Islet precursor cell (in vitro differentiated cells): ENCODE measurements at regions not wholly inside any gene's neighbourhood (a gene's known extent, or its start where the extent isn't known, plus 50 kb on each side); places are given as distances from the start of the nearest gene placed in this dataset.
A peak's percentile ranks its signal among the peaks of the same experiment; 100 is the strongest.
"Not testable (repeated sequence)": the region's sequence is repeated elsewhere in the genome, so short reads cannot be mapped to it uniquely, and the experiment has no call there.

ENCODE experiments used
- DNase-seq: peaks from one replicate; pipeline ENCODE4 v3.0.0-alpha.2; 2018

DNA sequence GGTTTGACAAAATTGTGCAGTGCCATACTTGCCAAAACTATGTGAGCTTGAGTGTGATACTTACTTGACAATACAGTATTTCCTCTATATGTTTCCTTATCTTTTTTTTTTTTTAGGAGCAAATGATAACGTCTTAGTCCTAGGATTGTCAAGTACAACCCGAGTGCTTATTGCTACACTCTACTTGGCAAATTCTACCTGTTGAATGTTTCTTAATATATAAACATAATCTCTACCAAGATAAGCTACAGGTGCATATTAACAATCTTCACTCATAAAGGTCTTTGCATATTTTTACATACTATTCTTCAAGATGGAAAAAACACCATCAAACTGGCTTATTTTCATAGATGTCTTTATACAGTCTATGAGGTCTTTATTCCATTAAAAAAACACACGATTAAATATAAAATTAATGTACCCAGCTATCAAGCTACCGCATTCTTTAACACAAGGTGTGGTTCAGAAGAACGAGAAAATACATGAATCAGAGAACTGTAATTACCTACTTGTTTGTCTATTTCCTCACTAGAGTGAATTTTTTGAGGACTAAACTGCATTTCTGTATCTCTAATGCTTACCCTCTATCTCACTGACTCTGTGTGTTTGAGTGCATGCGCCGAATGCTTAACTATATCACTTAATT is 76.1 kb upstream of the PDSS1 start:
- no peak for DNase-seq

DNA sequence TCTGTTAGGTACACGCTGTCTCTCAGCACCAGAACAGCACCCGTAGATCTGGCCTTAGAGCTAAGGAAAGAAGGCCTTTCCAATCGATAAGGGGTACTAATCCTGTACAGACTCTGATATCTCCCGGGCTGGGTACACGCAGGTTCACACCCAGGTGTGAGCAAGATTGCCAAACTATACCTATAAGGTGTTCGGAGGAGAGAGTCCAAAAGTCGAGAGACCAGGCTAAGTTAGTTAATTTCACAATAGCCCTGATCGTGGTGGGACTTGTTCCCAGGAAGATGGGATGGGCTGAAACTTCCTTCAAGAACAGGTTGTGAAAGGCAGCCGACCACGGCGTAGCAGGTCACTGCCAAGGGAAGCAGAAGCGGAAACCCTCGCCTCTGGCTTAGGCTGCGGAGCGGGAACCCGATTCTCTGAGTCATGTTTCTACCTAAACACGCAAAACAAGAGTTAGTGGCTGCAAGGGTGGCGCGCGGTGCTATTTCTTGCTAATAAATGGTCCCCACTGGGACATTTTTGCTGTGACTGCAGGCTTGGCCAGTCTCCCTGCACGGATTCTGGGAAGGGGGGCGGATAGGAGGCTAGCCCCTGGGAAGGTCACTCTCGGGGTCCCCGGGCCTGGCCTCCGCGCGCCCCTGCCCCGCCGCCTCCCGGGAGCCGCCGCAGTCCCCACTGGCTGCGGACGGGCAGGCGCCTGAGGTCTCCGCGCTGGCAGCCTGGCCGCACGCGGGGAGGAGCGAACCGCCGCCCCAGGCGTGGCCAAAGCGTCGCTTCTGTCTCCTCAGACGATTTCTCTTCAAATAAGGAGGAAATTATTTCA is 75.4 kb upstream of the PDSS1 start:
- DNase-seq, result peak; percentile 78

DNA sequence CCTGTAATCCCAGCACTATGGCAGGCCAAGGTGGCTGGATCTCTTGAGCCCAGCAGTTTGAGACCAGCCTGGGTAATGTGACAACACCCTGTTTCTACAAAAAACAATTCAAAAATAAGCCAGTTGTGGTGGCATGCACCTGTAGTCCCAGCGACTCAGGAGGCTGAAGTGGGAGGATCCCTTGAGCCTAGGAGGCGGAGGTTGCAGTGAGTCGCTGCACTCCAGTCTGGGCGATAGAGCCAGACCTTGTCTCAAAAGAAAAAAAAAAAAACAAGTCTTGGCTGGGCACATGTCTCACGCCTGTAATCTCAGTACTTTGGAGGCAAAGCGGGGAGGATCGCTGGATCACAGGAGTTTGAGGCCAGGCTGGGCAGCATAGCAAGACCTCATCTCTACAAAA is 74.6 kb upstream of the PDSS1 start:
- no peak for DNase-seq

DNA sequence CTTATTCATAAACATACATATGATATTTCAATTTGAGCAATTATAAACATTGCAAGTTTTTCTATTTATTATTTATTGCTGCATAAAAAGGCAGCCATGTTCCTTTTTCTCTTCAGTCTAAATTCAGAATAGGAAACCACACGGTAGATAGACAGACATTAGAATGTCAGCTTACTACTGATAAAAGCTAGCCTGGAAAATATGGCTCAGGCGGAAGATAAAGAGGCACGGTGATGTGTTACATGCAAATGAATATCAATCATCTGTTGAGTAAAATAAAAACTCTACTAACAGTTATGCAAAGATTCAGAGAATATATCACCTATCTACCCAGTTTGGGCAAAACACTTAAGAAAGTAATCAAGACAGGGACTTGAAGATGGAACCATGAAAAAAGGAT is 73.5 kb upstream of the PDSS1 start:
- DNase-seq, result no peak

DNA sequence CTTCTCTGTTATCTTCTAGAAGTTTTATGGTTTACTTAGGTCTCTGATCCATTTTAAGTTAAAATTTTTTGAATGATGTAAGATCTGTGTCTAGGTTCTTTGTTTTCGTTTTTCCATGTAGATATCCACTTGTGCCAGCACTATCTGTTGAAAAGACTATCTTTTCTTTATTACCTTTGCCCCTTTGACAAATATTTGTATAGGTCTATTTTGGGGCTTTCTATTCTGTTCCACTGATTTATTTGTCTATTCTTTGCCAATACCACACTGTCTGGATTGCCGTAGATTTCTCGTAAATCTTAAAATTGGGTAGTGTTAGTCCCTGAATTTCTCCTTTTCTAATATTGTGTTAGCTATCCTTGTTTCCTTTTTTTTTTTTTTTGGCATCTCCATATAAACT is 71.4 kb upstream of the PDSS1 start:
- DNase-seq, result no peak

DNA sequence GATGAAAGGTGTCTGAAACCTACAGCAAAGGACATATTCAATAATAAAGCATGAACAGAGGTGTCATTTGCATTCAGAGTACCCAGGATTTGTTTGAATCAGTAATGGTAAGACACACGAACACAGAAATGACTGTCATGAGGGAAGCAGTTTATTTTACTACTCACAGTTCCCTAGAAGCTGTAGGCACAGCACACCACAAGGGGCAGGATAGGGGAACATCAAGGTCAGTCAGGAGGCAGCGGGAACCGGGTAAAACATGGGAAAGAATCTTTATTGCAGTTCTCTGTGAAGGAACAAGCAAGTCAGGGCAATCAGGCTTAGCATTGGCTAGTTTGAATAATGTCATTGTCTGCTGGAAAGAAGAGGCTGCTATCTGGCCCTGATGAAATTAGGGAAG is 70.2 kb upstream of the PDSS1 start:
- DNase-seq, result peak; percentile 75

DNA sequence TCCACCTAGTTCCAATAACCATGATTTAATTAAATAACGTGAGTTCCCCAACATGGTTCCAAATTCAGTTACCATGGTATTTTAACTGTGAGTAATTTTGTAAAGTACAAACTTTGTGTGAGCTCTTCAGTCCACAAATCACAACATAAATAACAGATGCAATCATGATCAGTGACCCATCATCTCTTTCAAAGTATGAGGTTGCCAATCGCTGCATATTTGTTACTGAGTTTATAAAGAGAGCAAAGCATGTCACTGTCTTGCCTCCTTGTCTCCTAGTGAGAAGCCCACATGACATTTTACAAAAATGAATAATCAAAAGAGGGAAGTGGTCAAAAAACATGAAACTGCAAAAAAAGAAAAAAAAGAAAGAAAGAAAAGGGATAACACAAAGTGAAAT is 69.1 kb upstream of the PDSS1 start:
- DNase-seq, result no peak

DNA sequence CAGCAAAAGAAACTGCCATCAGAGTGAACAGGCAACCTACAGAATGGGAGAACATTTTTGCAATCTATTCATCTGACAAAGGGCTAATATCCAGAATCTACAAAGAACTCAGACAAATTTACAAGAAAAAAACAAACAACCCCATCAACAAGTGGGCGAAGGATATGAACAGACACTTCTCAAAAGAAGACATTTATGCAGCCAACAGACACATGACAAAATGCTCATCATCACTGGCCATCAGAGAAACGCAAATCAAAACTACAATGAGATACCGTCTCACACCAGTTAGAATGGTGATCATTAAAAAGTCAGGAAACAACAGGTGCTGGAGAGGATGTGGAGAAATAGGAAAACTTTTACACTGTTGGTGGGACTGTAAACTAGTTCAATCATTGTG is 65.3 kb upstream of the PDSS1 start:
- DNase-seq, result not testable (repeated sequence)

DNA sequence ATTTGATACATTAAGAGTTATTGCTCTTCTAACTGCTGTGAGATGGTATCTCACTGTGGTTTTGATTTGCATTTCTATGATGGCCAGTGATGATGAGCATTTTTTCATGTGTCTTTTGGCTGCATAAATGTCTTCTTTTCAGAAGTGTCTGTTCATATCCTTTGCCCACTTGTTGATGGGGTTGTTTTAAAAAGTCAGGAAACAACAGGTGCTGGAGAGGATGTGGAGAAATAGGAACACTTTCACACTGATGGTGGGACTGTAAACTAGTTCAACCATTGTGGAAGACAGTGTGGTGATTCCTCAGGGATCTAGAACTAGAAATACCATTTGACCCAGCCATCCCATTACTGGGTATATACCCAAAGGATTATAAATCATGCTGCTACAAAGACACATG is 63.4 kb upstream of the PDSS1 start:
- DNase-seq, result not testable (repeated sequence)

DNA sequence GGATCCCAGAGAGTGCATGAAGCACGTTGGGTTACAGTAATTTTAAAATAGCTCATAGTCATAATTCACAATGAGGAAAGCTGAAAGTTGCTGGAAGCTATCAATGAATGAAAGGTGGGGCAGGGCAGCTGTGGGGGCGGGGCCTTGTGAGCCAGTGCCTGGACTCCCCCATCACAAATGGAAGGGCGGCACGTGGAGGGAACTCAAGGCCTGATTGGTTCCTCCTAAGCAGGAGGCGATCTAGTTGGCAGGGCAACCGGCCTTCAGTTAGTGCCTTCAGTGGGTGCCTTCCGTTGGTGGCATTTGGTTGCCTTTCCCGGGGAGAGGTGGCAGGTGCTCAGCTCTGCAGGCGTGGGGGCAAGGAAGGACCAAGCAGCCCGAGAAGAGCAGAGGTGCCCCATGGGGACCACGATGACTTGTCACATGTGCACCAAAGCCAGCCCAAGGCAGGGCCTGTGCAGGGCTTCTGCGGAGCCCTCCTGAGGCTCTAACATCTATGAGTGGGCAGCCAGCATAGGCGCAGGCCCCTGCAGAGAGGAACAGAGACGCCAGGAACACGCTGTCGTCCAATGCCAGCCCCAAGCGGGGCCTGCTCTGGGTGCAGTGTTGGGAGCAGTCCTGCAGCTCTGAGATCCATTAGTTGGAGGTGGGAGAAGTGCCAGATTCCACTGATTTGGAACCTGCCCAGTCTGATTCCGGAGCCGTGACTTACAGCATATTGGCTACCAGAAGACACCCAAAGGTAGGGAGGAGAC is 59.8 kb upstream of the PDSS1 start:
- no peak for DNase-seq

DNA sequence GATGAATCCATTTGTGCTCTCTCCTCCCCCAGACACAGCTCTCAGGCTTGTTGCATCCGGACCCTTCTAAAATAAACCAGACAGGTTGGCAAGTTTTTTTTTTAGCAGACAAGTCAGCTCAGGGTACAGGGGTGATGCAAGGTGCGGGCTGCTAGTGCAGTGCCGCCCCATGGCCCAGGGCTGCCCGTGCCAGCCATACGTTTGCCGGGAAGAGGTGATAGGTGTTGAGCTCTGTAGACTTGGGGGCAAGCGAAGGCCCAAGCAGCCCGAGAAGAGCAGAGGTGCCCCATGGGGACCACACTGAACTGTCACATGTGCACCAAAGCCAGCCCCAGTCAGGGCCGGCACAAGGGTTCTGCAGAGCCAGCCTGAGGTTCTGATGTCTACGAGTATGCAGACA is 57.1 kb upstream of the PDSS1 start:
- no peak for DNase-seq

DNA sequence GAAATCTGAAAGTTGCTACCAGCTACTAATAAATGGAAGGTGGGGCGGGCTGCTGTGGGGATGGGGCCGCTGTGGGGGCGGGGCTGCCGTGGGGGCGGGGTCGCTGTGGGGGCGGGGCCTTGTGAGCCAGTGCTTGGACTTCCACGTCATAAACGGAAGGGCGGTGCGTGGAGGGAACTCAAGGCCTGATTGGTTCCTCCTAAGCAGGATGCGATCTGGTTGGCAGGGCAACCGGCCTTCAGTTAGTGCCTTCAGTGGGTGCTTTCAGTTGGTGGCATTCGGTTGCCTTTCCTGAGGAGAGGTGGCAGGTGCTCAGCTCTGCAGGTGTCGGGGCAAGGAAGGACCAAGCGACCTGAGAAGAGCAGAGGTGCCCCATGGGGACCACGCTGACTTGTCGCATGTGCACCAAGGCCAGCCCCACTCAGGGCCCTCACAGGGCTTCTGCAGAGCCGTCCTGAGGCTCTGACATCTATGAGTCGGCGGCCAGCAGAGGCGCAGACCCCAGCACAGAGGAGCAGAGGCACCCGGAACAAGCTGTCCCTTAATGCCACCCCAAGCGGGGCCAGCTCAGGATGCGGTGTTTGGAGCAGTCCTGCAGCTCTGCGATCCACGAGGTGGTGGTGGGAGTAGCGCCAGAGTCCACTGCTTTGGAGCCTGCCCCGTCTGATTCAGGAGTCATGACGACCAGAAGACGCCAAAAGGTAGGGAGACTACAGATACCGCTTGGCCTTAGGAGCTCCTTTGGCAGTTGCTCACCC is 54.4 kb upstream of the PDSS1 start:
- DNase-seq, result no peak

DNA sequence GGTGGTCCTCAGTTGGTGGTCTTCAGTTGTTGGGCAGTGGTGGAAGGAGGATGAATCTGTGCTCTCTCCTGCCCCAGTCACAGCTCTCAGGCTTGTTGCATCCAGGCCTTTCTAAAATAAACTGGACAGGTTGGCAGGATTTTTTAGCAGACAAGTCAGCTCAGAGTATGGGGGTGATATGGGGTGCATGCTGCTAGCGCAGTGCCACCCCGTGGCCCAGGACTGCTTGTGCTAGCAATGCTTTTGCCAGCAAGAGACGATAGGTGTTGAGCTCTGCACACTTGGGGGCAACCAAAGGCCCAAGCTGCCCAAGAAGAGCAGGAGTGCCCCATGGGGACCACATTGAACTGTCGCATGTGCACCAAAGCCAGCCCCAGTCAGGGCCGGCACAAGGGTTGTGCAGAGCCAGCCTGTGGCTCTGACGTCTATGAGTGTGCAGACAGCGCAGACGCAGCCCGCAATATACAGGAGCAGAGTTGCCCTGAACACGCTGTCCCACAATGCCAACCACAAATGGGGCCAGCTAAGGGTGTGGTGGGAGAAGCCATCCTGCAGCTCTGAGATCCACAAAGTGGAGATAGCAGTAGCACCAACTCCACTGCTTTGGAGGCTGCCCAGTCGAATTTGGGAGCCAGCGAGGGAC is 49.8 kb upstream of the PDSS1 start:
- no peak for DNase-seq
